NCI-H2227 (cell line): ENCODE measurements at regions not wholly inside any gene's neighbourhood (a gene's known extent, or its start where the extent isn't known, plus 50 kb on each side); places are given as distances from the start of the nearest gene placed in this dataset.

ENCODE experiments used
- DNase-seq: peaks from one replicate; lab custom pipeline; 2025; ENCODE audit not compliant: unreplicated experiment; lab: John Stamatoyannopoulos, UW

DNA sequence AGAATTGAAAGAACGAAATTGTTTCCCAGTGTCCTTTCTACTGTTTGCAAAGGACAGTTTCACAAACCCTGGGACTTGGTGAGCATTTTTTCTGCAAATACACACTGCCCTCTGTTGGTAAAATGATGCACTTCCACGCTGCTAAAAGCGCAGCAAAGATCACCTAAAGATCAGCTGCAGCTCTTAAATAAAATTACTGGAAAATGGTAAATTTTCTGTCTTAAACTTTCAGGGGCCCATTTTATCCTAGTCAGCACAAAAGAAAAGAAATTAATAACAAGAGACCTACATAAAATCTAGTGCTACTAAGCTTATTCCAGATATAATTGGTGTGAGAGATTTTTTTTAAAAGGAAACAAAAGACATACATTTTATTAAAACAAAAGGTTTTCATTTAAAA is 566.0 kb downstream of the CAAP1 start:
- DNase-seq = no peak

DNA sequence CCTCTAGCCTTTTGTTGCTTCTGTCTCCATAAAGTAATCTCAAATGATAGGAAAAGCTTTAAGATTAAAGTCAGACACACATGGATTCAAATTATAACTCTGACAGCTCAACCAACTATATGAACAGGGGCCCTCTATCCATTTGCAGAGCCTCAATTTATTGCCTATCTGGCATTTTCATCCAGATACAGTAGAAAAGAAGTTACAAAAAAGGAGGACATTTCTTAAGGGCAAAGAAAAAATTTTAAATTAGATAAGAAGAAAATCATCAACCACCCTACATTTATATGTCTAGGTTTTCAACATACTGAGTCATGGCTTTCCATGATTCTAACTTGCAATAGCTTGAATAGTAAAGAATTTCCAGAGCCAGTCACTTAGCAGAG is 567.2 kb downstream of the CAAP1 start:
- DNase-seq = no peak

DNA sequence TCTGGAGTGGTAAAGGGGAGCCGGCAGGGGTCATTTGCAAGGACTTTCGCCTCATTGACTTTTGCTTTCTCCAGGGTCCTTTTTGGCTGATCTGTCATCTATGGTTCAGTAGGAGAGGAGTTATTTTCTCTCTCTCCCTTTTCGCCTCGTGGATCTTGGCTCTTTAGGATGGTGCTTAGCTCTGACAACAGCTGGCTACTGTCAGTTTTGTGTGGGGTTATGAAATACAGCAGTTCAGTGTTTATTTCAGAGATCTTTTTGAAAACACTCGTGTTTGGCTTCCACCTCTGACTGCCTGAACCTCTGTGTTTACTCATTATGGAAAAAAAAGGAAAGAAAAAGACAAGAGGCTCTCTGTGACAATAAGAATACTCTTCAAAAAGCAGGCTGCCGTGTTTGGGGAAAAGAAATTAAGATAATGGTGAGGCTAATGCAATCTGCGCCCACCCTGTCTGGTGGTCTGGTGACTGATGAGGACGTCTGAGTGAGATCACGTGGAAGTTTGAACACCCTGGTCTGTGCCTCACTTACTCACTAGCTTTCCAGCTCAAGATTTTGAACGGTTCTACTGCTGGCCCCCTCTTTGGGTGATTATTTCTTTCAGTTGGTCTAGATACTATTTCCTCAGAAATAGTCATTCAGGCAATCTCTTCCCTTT is 567.7 kb downstream of the CAAP1 start:
- no peak for DNase-seq

DNA sequence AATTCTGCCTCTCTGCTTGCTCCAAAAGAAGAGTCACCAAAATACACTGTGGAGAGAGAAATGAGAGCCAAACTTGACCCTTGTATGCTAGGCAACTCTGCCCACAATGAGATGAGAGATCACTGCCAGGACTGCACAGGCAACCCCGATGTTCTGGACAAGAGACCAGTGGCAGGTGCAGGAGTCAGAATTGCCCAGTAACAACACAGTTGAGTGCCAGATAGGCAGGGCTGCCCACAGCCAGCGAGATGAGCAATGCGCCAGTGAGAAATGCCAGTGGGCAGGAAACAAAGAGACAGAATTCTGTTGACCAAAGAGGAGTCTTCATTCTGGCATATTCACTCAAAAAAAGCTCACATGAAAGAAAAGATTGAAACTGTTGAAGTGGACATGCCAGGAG is 570.7 kb downstream of the CAAP1 start:
- no peak for DNase-seq

DNA sequence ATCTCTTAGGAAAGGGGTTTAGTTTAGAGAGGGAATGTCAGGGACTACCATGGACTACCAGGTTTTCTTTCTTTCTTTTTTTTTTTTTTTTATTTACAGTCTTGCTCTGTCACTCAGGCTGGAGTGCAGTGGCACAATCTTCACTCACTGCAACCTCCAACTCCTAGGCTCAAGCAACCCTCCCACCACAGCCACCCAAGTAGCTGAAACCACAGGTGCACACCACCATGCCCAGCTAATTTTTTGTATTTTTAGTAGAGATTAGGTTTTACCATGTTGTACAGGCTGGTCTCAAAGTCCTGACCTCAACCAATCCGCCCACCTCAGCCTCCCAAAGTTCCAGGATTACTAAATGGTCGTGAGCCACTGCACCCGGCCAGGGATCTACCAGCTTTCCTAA is 572.7 kb downstream of the CAAP1 start:
- no peak for DNase-seq

DNA sequence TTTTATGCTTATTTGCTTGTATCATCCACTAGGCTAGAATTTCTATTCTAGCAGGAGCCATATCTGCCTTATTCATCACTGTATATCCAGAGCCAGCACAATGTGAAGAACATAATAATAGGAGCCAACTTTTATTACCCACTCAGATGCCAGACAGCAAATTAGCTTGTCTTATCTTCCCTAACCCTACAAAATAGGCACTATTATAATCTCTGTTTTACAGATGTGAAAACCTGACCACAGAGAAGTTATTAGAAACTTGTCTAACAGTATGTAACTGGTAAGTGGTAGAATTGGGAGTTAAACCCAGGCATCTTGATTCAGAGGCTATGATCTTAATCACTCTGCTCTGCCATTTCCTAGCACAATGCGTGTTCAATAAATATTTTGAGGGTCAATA is 579.5 kb downstream of the CAAP1 start:
- DNase-seq = no peak

DNA sequence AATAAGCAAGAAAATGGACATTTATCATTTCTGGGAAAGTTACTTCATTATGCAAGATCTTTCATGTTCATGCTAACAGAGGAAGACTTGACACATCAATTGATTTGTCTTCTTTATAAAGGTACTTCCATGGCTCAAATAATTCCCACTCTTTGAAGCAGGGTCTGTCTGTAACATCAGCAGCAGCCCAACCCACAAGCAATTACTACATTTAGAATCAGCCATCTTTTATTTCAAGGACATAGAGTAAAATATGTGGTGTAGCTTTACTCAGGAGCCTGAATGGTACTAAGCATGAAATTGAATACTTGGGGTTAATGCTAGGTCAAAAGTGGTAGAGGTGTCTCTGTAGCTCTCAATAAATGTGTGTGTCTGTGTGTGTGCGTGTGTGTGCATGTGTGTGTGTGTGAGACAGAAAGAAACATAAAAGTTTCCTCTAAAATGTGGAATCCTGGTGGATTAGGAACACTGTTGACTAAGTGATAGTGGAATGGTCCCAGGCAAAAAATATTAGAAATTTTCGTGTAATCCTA is 581.1 kb downstream of the CAAP1 start:
- DNase-seq = no peak

DNA sequence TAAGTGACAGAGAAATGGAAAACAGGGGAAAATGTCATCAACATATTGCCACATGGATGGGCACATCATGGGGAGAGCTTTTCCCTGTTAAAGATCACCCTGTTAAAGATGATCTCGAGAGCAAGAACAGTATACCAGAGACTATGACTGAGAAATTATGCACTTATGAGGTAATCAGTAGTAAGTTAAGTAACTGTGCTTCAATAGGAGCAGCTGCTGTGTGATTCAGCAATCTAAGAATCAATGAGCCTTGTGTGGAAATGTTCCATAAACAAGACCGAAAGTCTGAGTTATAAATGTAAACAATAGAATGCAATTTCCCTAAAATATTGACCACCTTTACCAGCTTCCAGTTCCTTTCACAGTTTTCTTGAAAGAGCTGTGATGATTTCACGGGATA is 582.3 kb downstream of the CAAP1 start:
- no peak for DNase-seq

DNA sequence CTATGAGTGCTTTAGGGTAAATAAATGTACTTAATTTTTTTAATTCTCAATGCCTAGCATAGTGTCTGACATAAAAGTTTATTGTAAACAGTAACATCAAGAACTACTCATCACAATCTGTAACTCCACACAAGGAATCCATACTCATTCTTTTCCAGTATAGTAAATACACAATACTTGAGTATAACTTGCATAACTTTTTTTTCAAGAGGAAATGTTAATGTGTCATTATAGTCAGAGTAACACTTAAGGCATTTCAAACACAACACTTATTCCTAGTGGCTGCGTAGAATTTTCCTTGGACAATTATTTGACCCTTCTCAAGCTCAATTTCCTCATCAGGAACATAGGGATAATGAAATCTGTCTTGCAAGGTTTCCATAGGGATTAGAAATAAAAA is 584.3 kb downstream of the CAAP1 start:
- DNase-seq = no peak

DNA sequence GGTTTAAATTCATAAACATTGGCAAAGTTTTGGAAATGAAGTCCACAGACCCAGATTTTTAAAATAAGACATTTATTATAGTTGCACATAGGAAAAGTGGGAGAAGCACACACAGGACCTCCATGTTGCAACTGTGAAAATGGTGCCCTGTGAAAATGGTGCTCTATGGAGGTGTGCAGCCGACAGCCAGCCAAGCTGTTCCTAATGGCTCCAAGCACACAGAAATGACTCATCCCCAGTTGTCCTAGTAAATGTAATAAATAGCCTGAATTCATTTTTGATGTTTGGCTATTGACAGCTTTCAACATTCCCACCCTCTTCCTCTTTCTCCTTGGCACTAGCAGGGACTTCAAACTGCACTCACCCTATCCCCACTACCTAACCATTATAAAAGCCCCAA is 590.9 kb downstream of the CAAP1 start:
- DNase-seq = no peak

DNA sequence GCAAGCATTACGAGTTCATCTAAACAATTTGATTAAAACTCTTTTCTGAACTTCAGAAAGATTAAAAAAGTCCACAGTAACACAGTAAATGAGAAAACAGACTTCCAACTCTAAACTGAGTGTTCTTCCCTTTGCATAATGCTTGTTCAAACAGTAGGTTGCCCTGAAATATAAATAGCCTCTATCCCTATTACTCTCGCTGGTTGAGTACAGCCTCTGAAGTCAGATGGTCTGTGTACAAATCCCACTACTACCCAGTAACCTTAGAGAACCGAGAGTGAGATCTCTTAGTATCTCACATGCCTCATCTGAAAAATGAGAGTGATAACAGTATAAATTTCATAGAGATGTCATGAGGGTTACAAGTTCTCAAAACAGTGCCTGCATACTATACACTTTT is 591.6 kb downstream of the CAAP1 start:
- DNase-seq = no peak

DNA sequence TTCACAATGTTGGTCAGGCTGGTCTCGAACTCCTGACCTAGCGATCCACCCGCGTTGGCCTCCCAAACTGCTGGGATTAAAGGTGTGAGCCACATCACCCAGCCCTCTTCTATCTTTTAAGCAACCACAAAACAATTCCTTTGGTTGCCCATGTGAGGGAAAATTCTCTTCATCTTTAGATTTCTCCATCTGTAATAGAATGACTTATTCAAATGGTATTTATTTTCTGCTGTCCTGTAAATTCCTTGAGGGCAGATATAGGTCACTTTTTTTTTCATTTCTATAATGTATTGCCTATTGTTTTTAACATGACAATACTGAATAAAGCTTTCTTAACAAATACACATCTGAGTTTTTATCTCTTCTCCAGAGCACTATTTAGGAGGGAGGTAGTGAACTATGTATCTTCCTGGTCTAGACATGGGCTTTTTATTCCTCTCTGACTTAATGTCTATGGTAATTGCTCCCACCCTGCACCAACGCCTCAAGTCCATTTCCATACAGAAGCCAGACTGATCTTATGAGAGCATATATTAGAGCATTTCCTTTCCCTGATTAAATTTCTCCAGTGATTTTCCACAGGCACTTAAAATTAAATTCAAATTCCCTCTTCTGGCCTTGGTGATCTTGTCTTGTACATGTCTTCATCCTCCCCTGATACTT is 595.6 kb downstream of the CAAP1 start:
- DNase-seq = no peak

DNA sequence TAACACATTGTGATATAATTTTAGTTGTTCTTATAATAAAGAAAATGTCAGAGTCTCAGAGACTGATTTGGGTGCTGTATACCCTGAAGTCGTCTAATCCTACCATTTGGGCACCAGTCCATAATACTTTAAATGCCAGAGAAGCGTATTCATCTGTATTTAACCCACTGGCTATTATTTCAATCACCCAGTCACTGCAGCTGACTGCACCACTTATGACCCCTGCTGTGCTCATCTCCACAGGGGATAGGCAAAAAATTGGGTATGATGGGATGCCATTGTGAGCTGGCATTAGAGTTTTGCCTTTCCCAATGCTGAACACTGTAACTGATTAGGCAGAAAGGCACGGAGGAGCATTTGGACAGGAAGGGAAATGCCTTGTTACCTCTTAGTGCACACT is 599.7 kb downstream of the CAAP1 start:
- no peak for DNase-seq

DNA sequence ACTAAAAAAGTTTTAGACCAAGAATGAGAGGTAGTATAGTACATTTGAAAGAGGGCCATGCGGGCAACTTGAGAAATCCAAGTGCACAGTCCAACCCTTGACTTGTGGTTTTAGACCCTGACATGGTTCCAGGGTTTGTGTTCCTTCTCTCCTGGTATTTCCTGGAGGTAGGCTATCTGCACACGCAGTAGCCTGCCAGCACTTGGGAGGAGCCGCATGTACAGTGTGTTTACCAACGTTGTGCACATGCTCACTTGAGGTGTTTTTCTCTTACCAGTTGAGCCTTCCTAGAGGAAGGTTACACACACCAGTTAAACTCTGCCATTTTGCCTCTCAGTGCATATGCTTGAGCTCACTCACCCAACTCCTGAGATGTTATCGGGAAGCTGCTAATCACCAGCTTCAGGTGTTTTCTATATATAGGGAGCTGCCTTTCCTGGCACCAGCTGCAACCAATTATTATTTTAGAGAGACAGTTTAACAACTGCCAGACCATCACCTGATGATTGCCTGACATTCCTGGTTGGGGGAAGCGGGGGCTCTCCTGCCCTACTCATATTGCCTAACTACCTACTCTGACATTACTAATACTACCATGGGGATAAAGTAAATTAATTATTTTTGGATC is 593.4 kb upstream of the TUSC1 start:
- no peak for DNase-seq

DNA sequence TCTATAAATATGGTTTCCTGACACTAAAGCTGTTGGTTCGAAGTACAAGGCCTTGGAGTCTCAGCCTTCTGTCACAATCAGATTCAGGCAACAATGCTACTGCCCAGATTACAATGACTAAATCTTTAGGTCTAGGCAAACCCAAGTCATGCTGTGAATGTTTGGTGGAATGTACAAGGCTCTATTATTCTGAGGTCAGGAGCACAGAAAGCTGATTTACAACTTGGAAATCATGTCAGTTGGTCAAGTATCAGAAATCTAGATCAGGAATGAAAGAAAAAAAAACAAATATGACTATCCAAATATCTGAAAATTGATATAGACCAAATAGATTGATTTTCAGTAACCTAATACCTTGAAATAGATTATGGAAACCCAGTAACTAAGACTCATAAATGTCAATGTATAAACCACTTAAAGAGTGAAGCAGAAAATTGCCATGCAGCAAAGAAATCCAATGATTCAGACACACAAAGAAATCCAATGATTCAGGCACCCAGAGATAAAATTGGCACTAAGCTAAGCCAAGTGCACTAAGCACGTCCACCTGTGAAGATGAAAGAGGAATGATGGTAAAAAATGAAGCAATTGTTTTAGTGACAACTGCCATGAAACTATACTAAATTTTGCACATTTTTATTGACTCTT is 588.0 kb upstream of the TUSC1 start:
- no peak for DNase-seq

DNA sequence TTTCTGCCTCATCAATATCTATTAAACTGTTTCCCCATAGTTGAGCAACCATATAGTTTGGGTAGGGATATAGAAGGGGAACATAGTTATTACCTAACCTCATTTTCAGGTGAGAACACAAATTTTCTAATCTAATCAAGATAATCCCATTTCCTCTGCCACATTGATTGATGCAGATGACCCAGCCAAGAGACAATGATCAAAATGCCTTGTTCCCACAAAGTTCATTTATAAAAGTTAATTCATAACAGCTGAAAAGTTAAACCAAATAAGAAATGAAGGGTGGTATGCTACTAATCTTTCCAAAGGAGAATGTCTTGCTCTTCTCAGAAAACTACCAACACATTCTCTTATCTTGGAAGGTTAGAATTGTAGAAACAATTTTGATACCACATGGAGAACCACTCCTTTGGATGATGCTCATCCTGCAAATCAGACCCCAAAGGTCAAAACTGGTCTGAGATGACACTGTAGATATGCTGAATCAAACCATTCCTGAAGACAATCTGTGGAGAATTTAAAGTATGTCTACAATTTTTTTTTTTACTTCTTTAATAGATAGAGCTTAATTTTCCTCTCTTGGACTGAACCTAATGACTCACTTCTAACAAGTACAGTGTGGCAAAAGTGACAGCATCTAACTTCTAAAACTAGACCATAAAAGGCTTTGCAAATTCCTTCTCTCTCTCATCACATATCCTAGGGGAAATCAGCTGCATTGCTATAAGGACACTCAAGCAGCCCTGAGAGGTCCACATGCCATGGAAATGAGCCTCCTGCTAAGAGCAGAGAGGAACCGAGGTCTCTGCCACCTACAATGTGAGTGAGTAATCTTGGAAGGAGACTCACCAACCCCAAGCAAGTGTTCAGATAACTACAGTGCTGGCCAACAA is 586.7 kb upstream of the TUSC1 start:
- DNase-seq = no peak

DNA sequence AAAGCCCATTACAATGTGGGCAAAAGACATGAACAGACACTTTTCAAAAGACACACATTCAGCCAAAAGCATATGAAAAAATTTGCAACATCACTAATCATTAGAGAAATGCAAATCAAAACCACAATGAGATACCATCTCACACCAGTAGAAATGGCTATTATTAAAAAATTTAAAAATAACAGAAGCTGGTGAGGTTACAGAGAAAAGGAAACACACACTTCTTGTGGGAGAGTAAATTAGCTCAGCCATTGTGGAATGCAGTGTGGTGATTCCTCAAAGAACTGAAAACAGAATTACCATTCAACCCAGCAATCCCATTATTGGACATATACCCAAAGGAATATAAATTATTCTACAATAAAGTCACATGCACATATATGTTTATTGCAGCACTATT is 585.2 kb upstream of the TUSC1 start:
- no peak for DNase-seq

DNA sequence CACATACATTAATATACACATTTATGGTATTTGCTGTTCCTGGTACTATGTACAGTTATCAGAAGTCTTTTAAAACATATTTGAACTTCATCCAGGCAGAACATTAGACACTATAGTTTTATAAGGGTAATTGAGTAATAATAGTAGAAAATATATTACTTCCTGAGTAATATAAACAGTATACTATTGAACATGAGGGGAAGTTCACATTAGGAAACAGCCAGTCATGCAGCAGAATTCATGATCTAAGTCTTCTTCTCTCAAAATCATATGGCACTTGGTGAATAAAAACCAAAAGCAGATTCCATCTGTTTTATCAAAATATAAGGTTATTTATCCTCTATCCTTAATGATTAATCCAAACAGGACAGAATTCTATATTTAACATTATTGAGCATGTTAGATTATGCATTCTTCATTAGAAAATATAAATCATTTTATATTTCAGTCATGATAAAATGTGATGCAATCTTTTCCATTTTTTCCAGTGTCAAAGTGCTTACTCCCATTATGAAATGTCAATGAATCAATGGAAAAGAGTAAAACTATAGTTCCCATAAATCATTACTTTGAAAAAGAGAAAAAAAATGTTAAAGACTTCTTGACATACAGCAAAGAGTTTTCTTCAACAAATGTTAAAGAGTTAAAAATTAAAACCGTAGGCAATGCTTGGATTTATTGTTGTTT is 584.3 kb upstream of the TUSC1 start:
- DNase-seq = no peak

DNA sequence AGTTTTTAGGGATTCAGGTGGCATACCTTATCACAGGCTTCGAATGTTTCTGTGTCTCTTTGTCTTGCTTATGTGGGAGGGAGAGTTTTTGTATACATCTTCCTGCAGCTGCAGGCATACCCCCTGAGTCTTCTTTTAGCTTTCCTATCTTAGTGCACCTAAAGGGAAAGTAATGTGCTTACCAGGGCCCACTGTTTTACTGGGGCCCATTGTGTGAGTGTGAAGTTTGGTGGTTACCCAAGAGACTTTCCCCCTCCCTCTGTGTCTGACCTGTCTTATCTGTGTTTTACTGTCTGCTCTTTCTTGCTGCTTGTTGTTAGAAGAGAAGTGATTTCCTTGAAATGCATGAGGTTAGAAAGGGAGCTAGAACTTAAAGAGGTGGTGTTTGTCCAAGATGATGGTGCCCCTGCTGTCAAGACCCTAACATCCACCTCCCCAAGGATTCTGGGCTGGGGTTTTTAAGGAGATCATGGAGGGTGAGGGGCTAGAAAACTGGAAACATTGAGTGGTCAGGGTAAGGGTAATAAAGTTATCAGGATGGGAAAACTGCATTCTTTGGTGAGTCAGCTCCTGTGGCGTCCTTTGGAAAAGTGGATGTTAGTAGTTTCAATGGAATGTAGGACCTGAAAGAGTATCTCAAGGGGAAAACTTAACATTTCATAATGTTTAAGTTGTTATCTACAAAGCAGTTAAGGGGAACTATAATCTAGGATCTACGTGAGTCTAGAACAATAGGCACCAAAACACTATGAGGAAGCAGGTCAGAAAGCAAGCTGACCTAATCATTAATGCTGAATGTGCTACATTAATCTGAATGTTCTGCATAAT is 583.5 kb upstream of the TUSC1 start:
- DNase-seq = no peak

DNA sequence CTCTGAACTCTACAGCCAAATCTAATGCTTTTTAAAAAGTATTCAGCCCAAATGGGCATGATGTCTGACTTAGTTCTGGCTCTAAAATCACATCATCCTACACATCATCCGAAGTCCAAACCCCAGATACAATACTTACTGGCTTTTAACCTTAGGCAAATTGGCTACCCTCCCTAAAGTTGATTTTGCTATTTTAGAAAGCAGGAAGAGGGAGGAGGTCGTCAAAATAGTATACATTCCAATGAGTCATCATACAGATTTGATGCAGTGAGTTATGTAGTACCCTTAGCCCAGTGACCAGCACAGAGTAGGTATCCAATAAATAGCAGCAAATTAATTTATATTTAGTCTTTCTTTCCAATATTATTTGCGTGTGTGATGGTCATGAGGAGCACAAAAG is 582.0 kb upstream of the TUSC1 start:
- DNase-seq = no peak
